A549 (cell line): ENCODE measurements at regions not wholly inside any gene's neighbourhood (a gene's known extent, or its start where the extent isn't known, plus 50 kb on each side); places are given as distances from the start of the nearest gene placed in this dataset.

Source experiments
- ATAC-seq, 2 experiments: fragments of 200-7000 bp in 1 of 2; fragments of >200 bp in 1 of 2; cut with Nextera tagmentation in 1 of 2; cut with Tn5 transposase in 1 of 2; 3 replicates each; pipeline versions ENCODE4 v1.8.0 to v1.9.1; 2018 to 2020; ENCODE audit warnings: mild to moderate bottlenecking in 1 of 2, moderate library complexity in 1 of 2
- CTCF ChIA-PET: fragments of 300-600 bp; sonication (Branson Sonifier 250); formaldehyde crosslinking; extraction: SDS; loops from one replicate; lab custom pipeline; 2021; ENCODE audit warnings: antibody characterized with exemption, inconsistent platforms; lab: Yijun Ruan, JAX
- POLR2A ChIA-PET: fragments of 350-600 bp; formaldehyde crosslinking; extraction: SDS; loops from one replicate; lab custom pipeline; 2021; ENCODE audit warnings: antibody characterized with exemption, inconsistent platforms; lab: Yijun Ruan, JAX
- DNase-seq, 2 experiments: peaks; one replicate each; pipeline versions ENCODE4 v3.0.0 to v3.0.0-alpha.2; 2011 to 2016; ENCODE audit warnings: low read depth in 1 of 2, low spot score in 1 of 2
- FAIRE-seq: peaks from 2 replicates; lab custom pipeline; 2011; peaks lifted over from hg19 to GRCh38; lab: Jason Lieb, UNC
- H3K27ac ChIP-seq, 2 experiments: fragments of >200 bp; sonication (Bioruptor Twin); formaldehyde crosslinking; 3 replicates each; pipeline ENCODE4 v1.5.1; 2016 to 2017
- H3K4me1 ChIP-seq: fragments of >200 bp; sonication (Bioruptor Twin); formaldehyde crosslinking; 3 replicates; pipeline ENCODE4 v1.6.1; 2016
- H3K4me2 ChIP-seq: fragments of >200 bp; sonication (Bioruptor Twin); formaldehyde crosslinking; 3 replicates; pipeline ENCODE4 v1.6.1; 2016
- H3K4me3 ChIP-seq: fragments of >200 bp; sonication (Bioruptor Twin); formaldehyde crosslinking; 3 replicates; pipeline ENCODE4 v1.5.1; 2016
- H3K9me3 ChIP-seq: fragments of >200 bp; sonication (Bioruptor Twin); formaldehyde crosslinking; 3 replicates; pipeline ENCODE4 v1.6.1; 2016
- CBX8 ChIP-seq: fragments of 200-600 bp; sonication (generic); IDR thresholded peaks from 2 replicates; pipeline ENCODE4 v1.6.1; 2016
- E2F6 ChIP-seq: IDR thresholded peaks from 2 replicates; pipeline ENCODE4 v1.6.1; 2012; ENCODE audit warnings: low read depth, borderline replicate concordance
- ELK1 ChIP-seq: fragments of 150-350 bp; IDR thresholded peaks from 2 replicates; pipeline ENCODE4 v1.6.1; 2014; ENCODE audit warnings: low read depth, mild to moderate bottlenecking, low read length
- EP300 ChIP-seq, 2 experiments: fragments of >200 bp; sonication (Bioruptor Twin); formaldehyde crosslinking; IDR thresholded peaks; 2 replicates in 1 of 2; 3 replicates in 1 of 2; pipeline ENCODE4 v1.6.1; 2016 to 2017
- ESRRA ChIP-seq: fragments of 150-350 bp; IDR thresholded peaks from 2 replicates; pipeline ENCODE4 v1.6.1; 2014; ENCODE audit warnings: mild to moderate bottlenecking, low read length, borderline replicate concordance
- FOXS1 ChIP-seq: fragments of 250-450 bp; sonication (Bioruptor Pico); IDR thresholded peaks from 2 replicates; pipeline ENCODE4 v1.5.0; 2020; ENCODE audit warnings: mild to moderate bottlenecking, moderate library complexity
- HDAC2 ChIP-seq: fragments of 200-600 bp; sonication (generic); IDR thresholded peaks from 2 replicates; pipeline ENCODE4 v1.6.1; 2016
- HES2 ChIP-seq: fragments of >200 bp; sonication (Bioruptor Twin); formaldehyde crosslinking; IDR thresholded peaks from 2 replicates; pipeline ENCODE4 v1.6.1; 2016
- HOXA7 ChIP-seq: fragments of 250-450 bp; sonication (Bioruptor Pico); IDR thresholded peaks from 2 replicates; pipeline ENCODE4 v1.5.0; 2020; ENCODE audit warnings: mild to moderate bottlenecking, moderate library complexity
- HOXB13 ChIP-seq: fragments of 250-450 bp; sonication (Bioruptor Pico); IDR thresholded peaks from 2 replicates; pipeline ENCODE4 v1.5.0; 2020; ENCODE audit warnings: low read depth, mild to moderate bottlenecking, moderate library complexity
- KDM1A ChIP-seq: fragments of 200-600 bp; sonication (generic); IDR thresholded peaks from 2 replicates; pipeline ENCODE4 v1.6.1; 2016; ENCODE audit warnings: low read depth, mild to moderate bottlenecking
- MAX ChIP-seq: IDR thresholded peaks from 2 replicates; pipeline ENCODE4 v1.6.1; 2012
- PBX3 ChIP-seq: IDR thresholded peaks from 2 replicates; pipeline ENCODE4 v1.6.1; 2012
- POLR2A ChIP-seq: IDR thresholded peaks from 2 replicates; pipeline ENCODE4 v1.6.1; 2012; ENCODE audit warnings: mild to moderate bottlenecking, low read length
- RAD21 ChIP-seq, 2 experiments: fragments of >200 bp in 1 of 2; sonication (Bioruptor Twin) in 1 of 2; formaldehyde crosslinking in 1 of 2; IDR thresholded peaks in 1 of 2; conservative IDR thresholded peaks in 1 of 2; 2 replicates in 1 of 2; 3 replicates in 1 of 2; pipeline ENCODE4 v1.6.1; 2012 to 2018; ENCODE audit warnings: inconsistent platforms in 1 of 2
- RARB ChIP-seq: fragments of 250-450 bp; sonication (Bioruptor Pico); IDR thresholded peaks from 2 replicates; pipeline ENCODE4 v1.8.0; 2021; ENCODE audit warnings: mild to moderate bottlenecking, moderate library complexity
- RCOR1 ChIP-seq: fragments of 150-350 bp; IDR thresholded peaks from 2 replicates; pipeline ENCODE4 v1.6.1; 2014; ENCODE audit warnings: antibody characterized with exemption, low read length, low read depth
- SMC3 ChIP-seq: fragments of >200 bp; sonication (Bioruptor Twin); formaldehyde crosslinking; IDR thresholded peaks from 3 replicates; pipeline ENCODE4 v1.6.1; 2018; ENCODE audit warnings: inconsistent platforms
- ZFP36 ChIP-seq: fragments of 450-650 bp; IDR thresholded peaks from 2 replicates; pipeline ENCODE4 v1.6.1; 2014; ENCODE audit warnings: borderline replicate concordance; ENCODE audit not compliant: partially characterized antibody
- ZNF302 ChIP-seq: fragments of 250-450 bp; sonication (Bioruptor Pico); IDR thresholded peaks from 2 replicates; pipeline ENCODE4 v1.9.0; 2021; ENCODE audit warnings: inconsistent platforms, mild to moderate bottlenecking, moderate library complexity
- ZSCAN20 ChIP-seq: fragments of 250-450 bp; sonication (Bioruptor Pico); IDR thresholded peaks from 2 replicates; pipeline ENCODE4 v1.8.0; 2022; ENCODE audit warnings: mild to moderate bottlenecking, moderate library complexity
- WGBS: methylation state at CpG from one replicate; pipeline ENCODE4 v1.1.6; 2017; ENCODE audit errors: missing lambda C conversion rate; 5-methylcytosine and 5-hydroxymethylcytosine counted together

GRCh38 chr10:35813219-35813618 lies 171.1 kb upstream of the FZD8 start:
- DNase-seq (no peak), ATAC-seq (no peak), FAIRE-seq (no peak)
- Histone ChIP-seq H3K4me1 (no peaks in the 10 kb centered on the region), H3K4me2 (no peak overlapping the region), H3K9me3 (no peaks in the 10 kb centered on the region), H3K27ac (no peak overlapping the region), H3K4me3 (no peak overlapping the region)
- TF ChIP-seq CBX8 (no peak), RAD21 (conservative IDR thresholded peaks at IDR 0.05 in 1 of 2, IDR thresholded peaks at IDR 0.05 in 1 of 2) (no peak), KDM1A (no peak), PBX3 (no peak), HES2 (no peak), RARB (no peak), ESRRA (no peak), HDAC2 (no peak), FOXS1 (CRISPR knock-in tag) (no peak), ZNF302 (no peak)
- CTCF ChIA-PET, result no interaction called here
- POLR2A ChIA-PET, result no interaction called here
- whole genome bisulfite sequencing, result 52% methylated on average over 4 of the region's 4 CpGs

GRCh38 chr10:35808344-35808743 lies 166.2 kb upstream of the FZD8 start:
- ChIA-PET POLR2A (no interaction called here), CTCF (no interaction called here)
- Histone ChIP-seq H3K9me3 (no peaks in the 10 kb centered on the region), H3K4me3 (no peak overlapping the region), H3K27ac (no peak overlapping the region), H3K4me1 (no peaks in the 10 kb centered on the region), H3K4me2 (no peak overlapping the region)
- TF ChIP-seq RARB (no peak), HOXA7 (CRISPR knock-in tag) (no peak), RAD21 (conservative IDR thresholded peaks at IDR 0.05 in 1 of 2, IDR thresholded peaks at IDR 0.05 in 1 of 2) (no peak)
- 57% methylated on average over 1 of the region's 1 CpG for WGBS
- FAIRE-seq (no peak), DNase-seq (no peak), ATAC-seq (no peak)

- WGBS, result 49% methylated on average over 2 of the region's 2 CpGs
- H3K4me2 ChIP-seq, result no peak overlapping the region
- CTCF ChIA-PET, result no interaction called here
- POLR2A ChIA-PET, result no interaction called here
- H3K4me1 ChIP-seq, result no peaks in the 10 kb centered on the region
- TF ChIP-seq SMC3 (no peak), HOXB13 (CRISPR knock-in tag) (no peak), RCOR1 (no peak), MAX (no peak), ELK1 (no peak), EP300 (IDR thresholded peaks at IDR 0.05) (no peak), CBX8 (no peak), ZFP36 (no peak), HES2 (no peak), E2F6 (no peak), ZSCAN20 (CRISPR knock-in tag) (no peak), POLR2A (no peak)
- no peak overlapping the region for H3K4me3 ChIP-seq
- no peaks in the 10 kb centered on the region for H3K9me3 ChIP-seq
- H3K27ac ChIP-seq, result no peak overlapping the region
- no peak for FAIRE-seq
- no peak for DNase-seq
- ATAC-seq, result no peak
Measured at GRCh38 chr10:35803046-35803445, 160.9 kb upstream of the FZD8 start.
